ENCODE measurements at regions not wholly inside any gene's neighbourhood (a gene's known extent, or its start where the extent isn't known, plus 50 kb on each side); places are given as distances from the start of the nearest gene placed in this dataset.

GRCh38 chr9:109961626-109962025 lies 181.6 kb downstream of the PALM2AKAP2 start:
- DNase-seq (ENCODE audit: low spot score): no peak
- Mint-ChIP-seq H3K36me3 (no peaks in the 10 kb centered on the region), H3K9me3 (no peaks in the 10 kb centered on the region), H3K4me1 (peaks cover 9% of the 10 kb centered on the region), H3K4me3 (no peak overlapping the region), H3K27me3 (ENCODE audit: low read depth) (no peaks in the 10 kb centered on the region), H3K27ac (no peak overlapping the region)
- ChIA-PET CTCF (no interaction called here), POLR2A (no interaction called here)
- TF ChIP-seq MXD4 (CRISPR knock-in tag; IDR thresholded peaks at IDR 0.05; ENCODE audit: borderline replicate concordance) (no peak), ETV6 (CRISPR knock-in tag; IDR thresholded peaks at IDR 0.05) (no peak), ELF4 (CRISPR knock-in tag; IDR thresholded peaks at IDR 0.05; ENCODE audit: low read depth) (no peak), CDX4 (CRISPR knock-in tag; IDR thresholded peaks at IDR 0.05; ENCODE audit: borderline replicate concordance) (no peak), MYBL2 (CRISPR knock-in tag; IDR thresholded peaks at IDR 0.05) (no peak), ZNF281 (CRISPR knock-in tag; IDR thresholded peaks at IDR 0.05) (no peak), ERG (CRISPR knock-in tag; IDR thresholded peaks at IDR 0.05) (no peak), ZNF396 (CRISPR knock-in tag; IDR thresholded peaks at IDR 0.05; ENCODE audit: borderline replicate concordance) (no peak), ZBTB21 (CRISPR knock-in tag; IDR thresholded peaks at IDR 0.05; ENCODE audit: borderline replicate concordance) (no peak)
- TF ChIP-seq, protein P1, sequence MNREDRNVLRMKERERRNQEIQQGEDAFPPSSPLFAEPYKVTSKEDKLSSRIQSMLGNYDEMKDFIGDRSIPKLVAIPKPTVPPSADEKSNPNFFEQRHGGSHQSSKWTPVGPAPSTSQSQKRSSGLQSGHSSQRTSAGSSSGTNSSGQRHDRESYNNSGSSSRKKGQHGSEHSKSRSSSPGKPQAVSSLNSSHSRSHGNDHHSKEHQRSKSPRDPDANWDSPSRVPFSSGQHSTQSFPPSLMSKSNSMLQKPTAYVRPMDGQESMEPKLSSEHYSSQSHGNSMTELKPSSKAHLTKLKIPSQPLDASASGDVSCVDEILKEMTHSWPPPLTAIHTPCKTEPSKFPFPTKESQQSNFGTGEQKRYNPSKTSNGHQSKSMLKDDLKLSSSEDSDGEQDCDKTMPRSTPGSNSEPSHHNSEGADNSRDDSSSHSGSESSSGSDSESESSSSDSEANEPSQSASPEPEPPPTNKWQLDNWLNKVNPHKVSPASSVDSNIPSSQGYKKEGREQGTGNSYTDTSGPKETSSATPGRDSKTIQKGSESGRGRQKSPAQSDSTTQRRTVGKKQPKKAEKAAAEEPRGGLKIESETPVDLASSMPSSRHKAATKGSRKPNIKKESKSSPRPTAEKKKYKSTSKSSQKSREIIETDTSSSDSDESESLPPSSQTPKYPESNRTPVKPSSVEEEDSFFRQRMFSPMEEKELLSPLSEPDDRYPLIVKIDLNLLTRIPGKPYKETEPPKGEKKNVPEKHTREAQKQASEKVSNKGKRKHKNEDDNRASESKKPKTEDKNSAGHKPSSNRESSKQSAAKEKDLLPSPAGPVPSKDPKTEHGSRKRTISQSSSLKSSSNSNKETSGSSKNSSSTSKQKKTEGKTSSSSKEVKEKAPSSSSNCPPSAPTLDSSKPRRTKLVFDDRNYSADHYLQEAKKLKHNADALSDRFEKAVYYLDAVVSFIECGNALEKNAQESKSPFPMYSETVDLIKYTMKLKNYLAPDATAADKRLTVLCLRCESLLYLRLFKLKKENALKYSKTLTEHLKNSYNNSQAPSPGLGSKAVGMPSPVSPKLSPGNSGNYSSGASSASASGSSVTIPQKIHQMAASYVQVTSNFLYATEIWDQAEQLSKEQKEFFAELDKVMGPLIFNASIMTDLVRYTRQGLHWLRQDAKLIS (CRISPR knock-in tag; IDR thresholded peaks at IDR 0.05; ENCODE audit: borderline replicate concordance): no peak
- no peak for ATAC-seq

GRCh38 chr9:109962215-109962614 lies 182.2 kb downstream of the PALM2AKAP2 start:
- TF ChIP-seq FOXK1 (CRISPR knock-in tag; IDR thresholded peaks at IDR 0.05): no peak
- no peak for TF ChIP-seq ZNF416 (CRISPR knock-in tag; IDR thresholded peaks at IDR 0.05)
- TF ChIP-seq TEAD4 (CRISPR knock-in tag; IDR thresholded peaks at IDR 0.05): no peak
- no peak for TF ChIP-seq ZNF263 (CRISPR knock-in tag; IDR thresholded peaks at IDR 0.05; ENCODE audit: low read depth)
- TF ChIP-seq E2F4 (CRISPR knock-in tag; IDR thresholded peaks at IDR 0.05; ENCODE audit: borderline replicate concordance, low read depth): no peak
- no peak for TF ChIP-seq NR2C2 (CRISPR knock-in tag; IDR thresholded peaks at IDR 0.05)
- no peak for TF ChIP-seq ZNF219 (CRISPR knock-in tag; IDR thresholded peaks at IDR 0.05; ENCODE audit: borderline replicate concordance)
- TF ChIP-seq ZNF423 (CRISPR knock-in tag; IDR thresholded peaks at IDR 0.05): no peak
- TF ChIP-seq GABPB1 (CRISPR knock-in tag; IDR thresholded peaks at IDR 0.05): no peak
- no peak for TF ChIP-seq KAT7 (CRISPR knock-in tag; IDR thresholded peaks at IDR 0.05; ENCODE audit: borderline replicate concordance)
- TF ChIP-seq, protein P2, sequence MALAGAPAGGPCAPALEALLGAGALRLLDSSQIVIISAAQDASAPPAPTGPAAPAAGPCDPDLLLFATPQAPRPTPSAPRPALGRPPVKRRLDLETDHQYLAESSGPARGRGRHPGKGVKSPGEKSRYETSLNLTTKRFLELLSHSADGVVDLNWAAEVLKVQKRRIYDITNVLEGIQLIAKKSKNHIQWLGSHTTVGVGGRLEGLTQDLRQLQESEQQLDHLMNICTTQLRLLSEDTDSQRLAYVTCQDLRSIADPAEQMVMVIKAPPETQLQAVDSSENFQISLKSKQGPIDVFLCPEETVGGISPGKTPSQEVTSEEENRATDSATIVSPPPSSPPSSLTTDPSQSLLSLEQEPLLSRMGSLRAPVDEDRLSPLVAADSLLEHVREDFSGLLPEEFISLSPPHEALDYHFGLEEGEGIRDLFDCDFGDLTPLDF (CRISPR knock-in tag; IDR thresholded peaks at IDR 0.05): no peak
- TF ChIP-seq TEAD1 (CRISPR knock-in tag; IDR thresholded peaks at IDR 0.05): no peak
- TF ChIP-seq MXD4 (CRISPR knock-in tag; IDR thresholded peaks at IDR 0.05; ENCODE audit: borderline replicate concordance): no peak
- ATAC-seq: no peak
- H3K36me3 Mint-ChIP-seq: no peaks in the 10 kb centered on the region
- peaks cover 3% of the 10 kb centered on the region for H3K4me1 Mint-ChIP-seq
- no peak overlapping the region for H3K27ac Mint-ChIP-seq
- no peak overlapping the region for H3K4me3 Mint-ChIP-seq
- H3K27me3 Mint-ChIP-seq (ENCODE audit: low read depth): no peaks in the 10 kb centered on the region
- DNase-seq (ENCODE audit: low spot score): no peak
- ChIA-PET POLR2A (no interaction called here), CTCF (no interaction called here)
- H3K9me3 Mint-ChIP-seq: no peaks in the 10 kb centered on the region

All from WTC11 (cell line).